ENCODE measurements at regions not wholly inside any gene's neighbourhood (a gene's known extent, or its start where the extent isn't known, plus 50 kb on each side); places are given as distances from the start of the nearest gene placed in this dataset.

DNA sequence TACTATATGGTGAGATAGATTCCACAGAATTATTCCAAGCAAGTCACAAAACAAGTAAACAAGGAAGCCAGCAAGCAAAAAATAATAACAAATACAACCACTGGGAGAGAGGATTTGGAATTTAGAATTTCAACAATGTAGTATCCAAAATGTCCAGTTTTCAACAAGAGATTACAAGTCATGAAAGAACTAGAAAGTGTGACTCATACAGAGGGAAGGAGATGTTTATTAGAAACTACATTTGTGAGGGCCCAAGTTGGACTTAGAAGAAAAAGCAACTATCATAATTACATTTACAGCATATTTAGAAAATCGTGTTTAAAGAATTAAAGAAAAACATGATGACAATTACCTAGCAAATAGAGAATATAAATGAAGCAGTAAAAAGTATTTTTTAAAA, 494.6 kb upstream of the ID4 start:
- no peaks in the 10 kb centered on the region for H3K36me3 ChIP-seq (ENCODE audit: low read depth, low read length)
- no peak overlapping the region for H2AFZ ChIP-seq (ENCODE audit: low read length)
- no peak overlapping the region for H3K9ac ChIP-seq (ENCODE audit: low read length)
- no peak overlapping the region for H3K27ac ChIP-seq (ENCODE audit: low read length)
- ChIA-PET POLR2A (ENCODE audit: unreplicated experiment) (no interaction called here), CTCF (no interaction called here)
- no peak overlapping the region for H3K4me3 ChIP-seq (ENCODE audit: low read length)
- H3K27me3 ChIP-seq (ENCODE audit: low read length), result no peaks in the 10 kb centered on the region
- DNase-seq, result peak; percentile 17
- H4K20me1 ChIP-seq (ENCODE audit: low read length), result no peaks in the 10 kb centered on the region
- no TSS peak for BruUV-seq (replicated peaks)
- H3K4me1 ChIP-seq (ENCODE audit: insufficient read depth, low read length), result no peaks in the 10 kb centered on the region
- no peaks in the 10 kb centered on the region for H3K9me3 ChIP-seq (ENCODE audit: low read length)
- no peak overlapping the region for H3K4me2 ChIP-seq (ENCODE audit: low read length)
- intact Hi-C loops (cut with micrococcal nuclease), result no loop called here
- no peaks in the 10 kb centered on the region for H3K9me2 ChIP-seq (replicated peaks; ENCODE audit: low read length)
- TF ChIP-seq EZH2 (IDR thresholded peaks at IDR 0.05; ENCODE audit: low read length, unreplicated experiment) (no peak), EZH2phosphoT487 (IDR thresholded peaks at IDR 0.05; ENCODE audit: borderline replicate concordance, low read length) (no peak)
- TF ChIP-seq, protein P1, sequence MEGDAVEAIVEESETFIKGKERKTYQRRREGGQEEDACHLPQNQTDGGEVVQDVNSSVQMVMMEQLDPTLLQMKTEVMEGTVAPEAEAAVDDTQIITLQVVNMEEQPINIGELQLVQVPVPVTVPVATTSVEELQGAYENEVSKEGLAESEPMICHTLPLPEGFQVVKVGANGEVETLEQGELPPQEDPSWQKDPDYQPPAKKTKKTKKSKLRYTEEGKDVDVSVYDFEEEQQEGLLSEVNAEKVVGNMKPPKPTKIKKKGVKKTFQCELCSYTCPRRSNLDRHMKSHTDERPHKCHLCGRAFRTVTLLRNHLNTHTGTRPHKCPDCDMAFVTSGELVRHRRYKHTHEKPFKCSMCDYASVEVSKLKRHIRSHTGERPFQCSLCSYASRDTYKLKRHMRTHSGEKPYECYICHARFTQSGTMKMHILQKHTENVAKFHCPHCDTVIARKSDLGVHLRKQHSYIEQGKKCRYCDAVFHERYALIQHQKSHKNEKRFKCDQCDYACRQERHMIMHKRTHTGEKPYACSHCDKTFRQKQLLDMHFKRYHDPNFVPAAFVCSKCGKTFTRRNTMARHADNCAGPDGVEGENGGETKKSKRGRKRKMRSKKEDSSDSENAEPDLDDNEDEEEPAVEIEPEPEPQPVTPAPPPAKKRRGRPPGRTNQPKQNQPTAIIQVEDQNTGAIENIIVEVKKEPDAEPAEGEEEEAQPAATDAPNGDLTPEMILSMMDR (conservative IDR thresholded peaks at IDR 0.05; ENCODE audit: low read depth, low read length), result no peak
- no peak for ATAC-seq
- H3K79me2 ChIP-seq (ENCODE audit: low read length), result no peaks in the 10 kb centered on the region
- no peaks in the 10 kb centered on the region for H3F3A ChIP-seq (ENCODE audit: low read length, unreplicated experiment)

DNA sequence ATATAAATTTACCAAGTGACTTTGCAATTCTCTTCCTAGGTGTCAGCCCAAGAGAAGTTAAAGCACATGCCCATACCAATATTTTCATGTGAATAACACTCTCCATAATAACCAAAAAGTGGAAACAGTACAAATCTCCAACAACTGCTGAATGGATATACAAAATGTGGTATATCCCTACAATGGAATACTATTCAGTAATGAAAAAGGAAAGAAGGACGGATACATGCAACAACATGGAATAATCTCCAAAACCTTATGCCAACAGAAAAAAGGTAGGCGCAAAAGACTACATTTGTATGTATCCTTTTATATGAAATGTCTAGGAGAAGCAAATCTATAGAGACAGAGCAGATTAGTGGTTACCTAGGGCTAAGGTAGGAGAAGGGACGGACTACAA, 487.7 kb upstream of the ID4 start:
- H3K4me2 ChIP-seq (ENCODE audit: low read length), result no peak overlapping the region
- BruUV-seq (replicated peaks), result no TSS peak
- ChIA-PET POLR2A (ENCODE audit: unreplicated experiment) (no interaction called here), CTCF (no interaction called here)
- H3F3A ChIP-seq (ENCODE audit: low read length, unreplicated experiment), result no peaks in the 10 kb centered on the region
- no peak overlapping the region for H2AFZ ChIP-seq (ENCODE audit: low read length)
- ATAC-seq (no peak), DNase-seq (no peak)
- H3K9ac ChIP-seq (ENCODE audit: low read length), result no peak overlapping the region
- no peaks in the 10 kb centered on the region for H3K79me2 ChIP-seq (ENCODE audit: low read length)
- no peak for TF ChIP-seq EZH2phosphoT487 (IDR thresholded peaks at IDR 0.05; ENCODE audit: borderline replicate concordance, low read length)
- no peaks in the 10 kb centered on the region for H3K9me3 ChIP-seq (ENCODE audit: low read length)
- no peaks in the 10 kb centered on the region for H4K20me1 ChIP-seq (ENCODE audit: low read length)
- no peak overlapping the region for H3K27ac ChIP-seq (ENCODE audit: low read length)
- H3K27me3 ChIP-seq (ENCODE audit: low read length), result no peaks in the 10 kb centered on the region
- H3K36me3 ChIP-seq (ENCODE audit: low read depth, low read length), result no peaks in the 10 kb centered on the region
- intact Hi-C loops (cut with micrococcal nuclease), result no loop called here
- H3K4me3 ChIP-seq (ENCODE audit: low read length), result no peak overlapping the region
- H3K4me1 ChIP-seq (ENCODE audit: insufficient read depth, low read length), result no peaks in the 10 kb centered on the region
- H3K9me2 ChIP-seq (replicated peaks; ENCODE audit: low read length), result no peaks in the 10 kb centered on the region

DNA sequence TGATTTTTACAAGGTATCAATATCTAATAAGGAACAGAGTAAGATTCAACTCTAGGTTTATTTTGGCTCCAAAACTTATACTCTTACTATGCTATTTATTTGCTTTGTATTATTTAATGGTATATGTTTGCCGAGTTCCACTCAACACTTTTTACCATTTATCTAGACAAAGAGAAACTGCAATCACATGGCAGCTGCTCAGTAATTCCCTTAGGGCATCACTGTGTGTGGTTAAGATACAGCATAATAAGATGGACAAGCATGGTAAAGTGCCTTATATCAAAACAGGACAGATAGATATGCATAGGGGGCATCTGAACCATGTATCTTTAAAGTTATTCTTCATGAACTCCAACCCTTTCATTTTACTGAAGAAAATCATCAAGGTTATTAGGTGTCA, 483.0 kb upstream of the ID4 start:
- ATAC-seq (peak; percentile 18; the same call in 1 of the 2 replicates), DNase-seq (no peak)
- no peaks in the 10 kb centered on the region for H3F3A ChIP-seq (ENCODE audit: low read length, unreplicated experiment)
- no peak overlapping the region for H3K4me2 ChIP-seq (ENCODE audit: low read length)
- intact Hi-C loops (cut with micrococcal nuclease), result no loop called here
- H2AFZ ChIP-seq (ENCODE audit: low read length), result no peak overlapping the region
- TF ChIP-seq EZH2phosphoT487 (IDR thresholded peaks at IDR 0.05; ENCODE audit: borderline replicate concordance, low read length) (no peak), EZH2 (IDR thresholded peaks at IDR 0.05; ENCODE audit: low read length, unreplicated experiment) (no peak)
- TF ChIP-seq, protein P1 (conservative IDR thresholded peaks at IDR 0.05; ENCODE audit: low read depth, low read length), result no peak
- H3K4me1 ChIP-seq (ENCODE audit: insufficient read depth, low read length), result no peaks in the 10 kb centered on the region
- no peaks in the 10 kb centered on the region for H3K9me3 ChIP-seq (ENCODE audit: low read length)
- 0 out of 2 replicates have a peak, but pooled peaks cover 5% of the 10 kb centered on the region for H3K9me2 ChIP-seq (replicated peaks; ENCODE audit: low read length)
- no peak overlapping the region for H3K27ac ChIP-seq (ENCODE audit: low read length)
- H3K27me3 ChIP-seq (ENCODE audit: low read length), result no peaks in the 10 kb centered on the region
- BruUV-seq (replicated peaks), result no TSS peak
- H3K79me2 ChIP-seq (ENCODE audit: low read length), result no peaks in the 10 kb centered on the region
- CTCF ChIA-PET, result no interaction called here
- no peak overlapping the region for H3K9ac ChIP-seq (ENCODE audit: low read length)
- H3K36me3 ChIP-seq (ENCODE audit: low read depth, low read length), result no peaks in the 10 kb centered on the region
- H3K4me3 ChIP-seq (ENCODE audit: low read length), result no peak overlapping the region
- POLR2A ChIA-PET (ENCODE audit: unreplicated experiment), result no interaction called here
- H4K20me1 ChIP-seq (ENCODE audit: low read length), result no peaks in the 10 kb centered on the region

Measured in PC-3 (cell line).